ENCODE measurements at regions not wholly inside any gene's neighbourhood (a gene's known extent, or its start where the extent isn't known, plus 50 kb on each side); places are given as distances from the start of the nearest gene placed in this dataset.

DNA sequence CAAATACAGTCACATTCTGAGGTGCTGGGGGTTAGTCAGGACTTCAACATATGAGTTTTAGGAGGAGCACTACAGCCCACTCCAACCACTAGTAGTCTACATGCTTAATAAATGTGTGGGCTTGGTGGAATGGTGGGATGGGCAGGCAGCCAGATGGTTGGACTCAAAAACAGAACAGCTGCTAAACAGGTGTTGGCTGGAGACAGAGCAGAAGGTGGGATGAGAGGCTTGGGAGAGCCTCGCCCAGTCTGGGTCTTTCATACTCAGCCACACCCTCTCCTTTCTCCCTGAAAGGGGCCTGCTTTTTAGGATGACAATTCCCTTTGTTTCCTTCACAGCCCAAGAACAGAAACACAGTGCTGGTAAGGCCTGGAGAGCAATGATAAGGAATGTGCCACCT is 143.9 kb upstream of the KLHL29 start:
- no peak overlapping the region for H3K27ac ChIP-seq (ENCODE audit: low read depth in 1 of 2, low read length in 2 of 2)
- no peaks in the 10 kb centered on the region for H3K36me3 ChIP-seq (ENCODE audit: control insufficient read depth in 1 of 2, insufficient read depth in 2 of 2, low read length in 1 of 2)
- H3K9me3 ChIP-seq (ENCODE audit: control insufficient read depth, low read length): no peaks in the 10 kb centered on the region
- DNase-seq: no peak
- ATAC-seq (ENCODE audit: low FRiP score): no peak
- no peak overlapping the region for H3K4me3 ChIP-seq (ENCODE audit: low read length in 2 of 2)
- H3K4me1 ChIP-seq (ENCODE audit: control insufficient read depth in 1 of 2, insufficient read depth in 2 of 2, low read length in 2 of 2): no peaks in the 10 kb centered on the region
- no peaks in the 10 kb centered on the region for H3K27me3 ChIP-seq (ENCODE audit: control insufficient read depth in 1 of 2, insufficient read depth in 2 of 2, low read length in 1 of 2)
- intact Hi-C loops (cut with DNase I): no loop called here
- 97 to 100% methylated on average over 1 of the region's 1 CpG for WGBS, 2 donors

DNA sequence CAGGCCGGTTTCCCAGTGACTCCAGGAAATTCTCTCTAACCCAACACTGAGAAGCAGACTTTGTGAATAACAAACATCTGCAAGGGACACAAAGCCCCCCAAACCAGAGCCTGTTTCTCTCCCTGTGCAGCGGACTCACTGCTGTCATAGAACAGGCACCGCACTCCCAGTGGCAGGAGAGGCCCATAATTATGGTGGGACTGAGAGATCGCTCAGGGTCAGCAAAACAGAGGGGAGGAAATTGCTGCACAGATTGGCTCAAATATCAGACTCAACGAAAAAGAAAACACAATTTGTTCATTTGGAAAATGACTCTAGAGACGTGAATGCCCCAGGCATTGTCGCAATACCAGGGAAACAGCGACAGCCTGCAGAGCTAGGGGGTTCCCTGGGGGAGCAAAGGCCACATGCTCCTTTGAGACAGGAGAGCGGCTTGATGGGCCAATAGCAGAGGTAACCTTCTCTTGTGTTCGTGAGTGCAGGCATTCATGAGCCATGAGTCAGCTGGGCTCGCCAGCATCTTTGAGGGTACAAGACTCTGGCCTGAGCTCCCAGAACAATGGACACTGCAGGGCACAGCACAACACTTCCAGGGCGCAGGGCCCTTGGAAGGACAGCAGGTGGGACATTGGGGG is 143.3 kb upstream of the KLHL29 start:
- intact Hi-C loops (cut with DNase I): no loop called here
- Histone ChIP-seq H3K27me3 (ENCODE audit: control insufficient read depth in 1 of 2, insufficient read depth in 2 of 2, low read length in 1 of 2) (no peaks in the 10 kb centered on the region), H3K9me3 (ENCODE audit: control insufficient read depth, low read length) (no peaks in the 10 kb centered on the region), H3K27ac (ENCODE audit: low read depth in 1 of 2, low read length in 2 of 2) (no peak overlapping the region), H3K4me3 (ENCODE audit: low read length in 2 of 2) (no peak overlapping the region), H3K4me1 (ENCODE audit: control insufficient read depth in 1 of 2, insufficient read depth in 2 of 2, low read length in 2 of 2) (no peaks in the 10 kb centered on the region), H3K36me3 (ENCODE audit: control insufficient read depth in 1 of 2, insufficient read depth in 2 of 2, low read length in 1 of 2) (no peaks in the 10 kb centered on the region)
- 88% methylated on average over 12 of the region's 12 CpGs for WGBS, 2 donors
- DNase-seq (no peak), ATAC-seq (ENCODE audit: low FRiP score) (no peak)

DNA sequence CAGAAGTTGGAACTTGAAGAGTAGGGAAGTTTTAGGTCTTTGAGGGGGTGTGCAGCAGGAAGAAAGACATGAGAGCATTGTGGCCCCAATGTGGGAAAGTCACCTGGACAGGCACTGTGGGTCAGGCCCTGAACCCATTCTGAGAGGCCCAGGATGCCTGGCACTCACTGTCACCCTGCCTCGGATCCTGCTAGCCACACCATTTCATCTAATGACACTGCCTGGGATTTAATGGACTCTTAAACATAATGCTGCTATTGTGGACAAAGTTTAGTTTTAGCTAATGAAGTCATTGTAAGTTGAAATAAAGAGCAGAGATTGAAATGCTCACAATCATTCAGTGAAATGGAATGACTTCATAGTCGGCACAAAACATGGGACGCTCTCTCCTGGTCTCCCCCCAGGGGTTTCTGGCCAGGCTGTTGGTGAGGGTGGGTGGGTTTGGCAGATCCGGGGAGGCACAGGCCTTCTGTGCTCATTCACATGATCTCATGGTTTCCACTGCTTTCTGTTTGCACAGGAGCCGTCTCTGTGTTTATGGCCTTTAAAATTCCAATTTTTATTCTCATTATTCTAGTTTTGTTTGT is 141.8 kb upstream of the KLHL29 start:
- H3K4me1 ChIP-seq (ENCODE audit: control insufficient read depth in 1 of 2, insufficient read depth in 2 of 2, low read length in 2 of 2): no peaks in the 10 kb centered on the region
- H3K36me3 ChIP-seq (ENCODE audit: control insufficient read depth in 1 of 2, insufficient read depth in 2 of 2, low read length in 1 of 2): no peaks in the 10 kb centered on the region
- ATAC-seq (ENCODE audit: low FRiP score) (no peak), DNase-seq (no peak)
- no peaks in the 10 kb centered on the region for H3K9me3 ChIP-seq (ENCODE audit: control insufficient read depth, low read length)
- intact Hi-C loops (cut with DNase I): no loop called here
- H3K4me3 ChIP-seq (ENCODE audit: low read length in 2 of 2): no peak overlapping the region
- H3K27ac ChIP-seq (ENCODE audit: low read depth in 1 of 2, low read length in 2 of 2): no peak overlapping the region
- H3K27me3 ChIP-seq (ENCODE audit: control insufficient read depth in 1 of 2, insufficient read depth in 2 of 2, low read length in 1 of 2): no peaks in the 10 kb centered on the region
- WGBS, 2 donors: 48 to 55% methylated on average over 5 of the region's 5 CpGs

- H3K27me3 ChIP-seq (ENCODE audit: control insufficient read depth in 1 of 2, insufficient read depth in 2 of 2, low read length in 1 of 2): no peaks in the 10 kb centered on the region
- H3K4me3 ChIP-seq (ENCODE audit: low read length in 2 of 2): no peak overlapping the region
- DNase-seq (no peak), ATAC-seq (ENCODE audit: low FRiP score) (no peak)
- intact Hi-C loops (cut with DNase I): no loop called here
- H3K9me3 ChIP-seq (ENCODE audit: control insufficient read depth, low read length): no peaks in the 10 kb centered on the region
- H3K36me3 ChIP-seq (ENCODE audit: control insufficient read depth in 1 of 2, insufficient read depth in 2 of 2, low read length in 1 of 2): no peaks in the 10 kb centered on the region
- H3K4me1 ChIP-seq (ENCODE audit: control insufficient read depth in 1 of 2, insufficient read depth in 2 of 2, low read length in 2 of 2): no peaks in the 10 kb centered on the region
- WGBS, 2 donors: 22 to 26% methylated on average over 1 of the region's 1 CpG
- H3K27ac ChIP-seq (ENCODE audit: low read depth in 1 of 2, low read length in 2 of 2): no peak overlapping the region
These were observed 140.4 kb upstream of the KLHL29 start for GRCh38 chr2:23244617-23245016.

- intact Hi-C loops (cut with DNase I): no loop called here
- 88 to 92% methylated on average over 4 of the region's 4 CpGs for WGBS, 2 donors
- H3K4me3 ChIP-seq (ENCODE audit: low read length in 2 of 2): no peak overlapping the region
- no peak overlapping the region for H3K27ac ChIP-seq (ENCODE audit: low read depth in 1 of 2, low read length in 2 of 2)
- no peaks in the 10 kb centered on the region for H3K9me3 ChIP-seq (ENCODE audit: control insufficient read depth, low read length)
- DNase-seq (no peak), ATAC-seq (ENCODE audit: low FRiP score) (no peak)
- H3K4me1 ChIP-seq (ENCODE audit: control insufficient read depth in 1 of 2, insufficient read depth in 2 of 2, low read length in 2 of 2): peaks cover 0 to 3% of the 10 kb centered on the region in 2 donors
- no peaks in the 10 kb centered on the region for H3K36me3 ChIP-seq (ENCODE audit: control insufficient read depth in 1 of 2, insufficient read depth in 2 of 2, low read length in 1 of 2)
- H3K27me3 ChIP-seq (ENCODE audit: control insufficient read depth in 1 of 2, insufficient read depth in 2 of 2, low read length in 1 of 2): no peaks in the 10 kb centered on the region
These were observed 137.8 kb upstream of the KLHL29 start for GRCh38 chr2:23246992-23247683.

DNA sequence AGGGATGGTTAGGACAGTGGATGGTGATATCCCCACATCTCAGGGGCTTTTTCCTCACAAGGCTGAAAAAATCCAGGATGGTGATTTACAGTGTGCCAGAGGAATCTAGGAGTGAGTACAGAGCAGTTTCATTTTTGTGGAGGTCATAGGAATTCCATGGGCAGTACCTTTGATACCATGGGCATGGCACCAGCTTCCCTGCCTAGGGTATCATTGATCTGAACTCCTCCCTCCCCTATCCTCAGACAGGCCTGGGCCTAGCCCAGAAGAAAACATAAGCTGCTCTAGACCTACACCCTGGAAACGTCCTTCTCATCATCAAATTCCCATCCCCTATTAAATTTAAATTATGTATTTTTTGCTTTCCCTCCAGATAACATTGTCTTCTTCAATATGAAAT is 136.3 kb upstream of the KLHL29 start:
- ATAC-seq (ENCODE audit: low FRiP score): no peak
- H3K4me3 ChIP-seq (ENCODE audit: low read length in 2 of 2): no peak overlapping the region
- WGBS, 2 donors: 83 to 85% methylated on average over 1 of the region's 1 CpG
- DNase-seq: no peak
- H3K27me3 ChIP-seq (ENCODE audit: control insufficient read depth in 1 of 2, insufficient read depth in 2 of 2, low read length in 1 of 2): no peaks in the 10 kb centered on the region
- no peaks in the 10 kb centered on the region for H3K36me3 ChIP-seq (ENCODE audit: control insufficient read depth in 1 of 2, insufficient read depth in 2 of 2, low read length in 1 of 2)
- no peak overlapping the region for H3K27ac ChIP-seq (ENCODE audit: low read depth in 1 of 2, low read length in 2 of 2)
- no peaks in the 10 kb centered on the region for H3K9me3 ChIP-seq (ENCODE audit: control insufficient read depth, low read length)
- H3K4me1 ChIP-seq (ENCODE audit: control insufficient read depth in 1 of 2, insufficient read depth in 2 of 2, low read length in 2 of 2): peaks cover 0 to 3% of the 10 kb centered on the region in 2 donors
- intact Hi-C loops (cut with DNase I): no loop called here

GRCh38 chr2:23249348-23249747 is 135.6 kb upstream of the KLHL29 start:
- Histone ChIP-seq H3K36me3 (ENCODE audit: control insufficient read depth in 1 of 2, insufficient read depth in 2 of 2, low read length in 1 of 2) (no peaks in the 10 kb centered on the region), H3K4me1 (ENCODE audit: control insufficient read depth in 1 of 2, insufficient read depth in 2 of 2, low read length in 2 of 2) (peaks cover 0 to 3% of the 10 kb centered on the region in 2 donors), H3K4me3 (ENCODE audit: low read length in 2 of 2) (no peak overlapping the region), H3K27me3 (ENCODE audit: control insufficient read depth in 1 of 2, insufficient read depth in 2 of 2, low read length in 1 of 2) (no peaks in the 10 kb centered on the region), H3K9me3 (ENCODE audit: control insufficient read depth, low read length) (no peaks in the 10 kb centered on the region), H3K27ac (ENCODE audit: low read depth in 1 of 2, low read length in 2 of 2) (no peak overlapping the region)
- ATAC-seq (ENCODE audit: low FRiP score): peak; percentile 73
- peak; percentile 66 to 83 for DNase-seq
- intact Hi-C loops (cut with DNase I): no loop called here
- 4 to 9% methylated on average over 5 of the region's 5 CpGs for WGBS, 2 donors

DNA sequence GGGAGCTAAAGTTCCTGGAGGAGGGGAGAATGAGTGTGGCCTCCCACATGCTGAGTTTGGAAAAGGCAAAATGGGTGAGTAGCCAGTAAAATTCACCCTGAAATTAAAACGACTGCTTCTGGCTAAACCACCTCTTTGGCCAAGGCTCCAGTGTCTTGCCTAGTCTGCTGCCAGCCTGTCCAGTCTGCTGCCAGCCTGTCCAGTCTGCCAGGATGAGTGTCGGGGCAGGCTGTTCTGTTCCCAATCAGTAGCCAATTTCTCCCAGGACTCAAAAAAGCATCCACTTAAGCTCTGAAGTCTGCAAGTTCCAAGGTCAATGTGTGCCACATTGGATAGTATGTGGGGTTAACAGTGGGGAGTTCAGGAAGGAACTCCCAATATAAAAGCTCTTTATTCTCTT is 134.6 kb upstream of the KLHL29 start:
- Histone ChIP-seq H3K27ac (ENCODE audit: low read depth in 1 of 2, low read length in 2 of 2) (no peak overlapping the region), H3K36me3 (ENCODE audit: control insufficient read depth in 1 of 2, insufficient read depth in 2 of 2, low read length in 1 of 2) (no peaks in the 10 kb centered on the region), H3K9me3 (ENCODE audit: control insufficient read depth, low read length) (no peaks in the 10 kb centered on the region), H3K4me3 (ENCODE audit: low read length in 2 of 2) (no peak overlapping the region), H3K4me1 (ENCODE audit: control insufficient read depth in 1 of 2, insufficient read depth in 2 of 2, low read length in 2 of 2) (peaks cover 0 to 3% of the 10 kb centered on the region in 2 donors), H3K27me3 (ENCODE audit: control insufficient read depth in 1 of 2, insufficient read depth in 2 of 2, low read length in 1 of 2) (no peaks in the 10 kb centered on the region)
- 3 to 7% methylated on average over 2 of the region's 2 CpGs for WGBS, 2 donors
- intact Hi-C loops (cut with DNase I): no loop called here
- DNase-seq (no peak), ATAC-seq (ENCODE audit: low FRiP score) (peak; percentile 45)

GRCh38 chr2:23256643-23257042 is 128.3 kb upstream of the KLHL29 start:
- no peaks in the 10 kb centered on the region for H3K36me3 ChIP-seq (ENCODE audit: control insufficient read depth in 1 of 2, insufficient read depth in 2 of 2, low read length in 1 of 2)
- H3K27ac ChIP-seq (ENCODE audit: low read depth in 1 of 2, low read length in 2 of 2): no peak overlapping the region
- WGBS, 2 donors: 53 to 67% methylated on average over 2 of the region's 2 CpGs
- H3K27me3 ChIP-seq (ENCODE audit: control insufficient read depth in 1 of 2, insufficient read depth in 2 of 2, low read length in 1 of 2): no peaks in the 10 kb centered on the region
- H3K4me1 ChIP-seq (ENCODE audit: control insufficient read depth in 1 of 2, insufficient read depth in 2 of 2, low read length in 2 of 2): no peaks in the 10 kb centered on the region
- no peak for ATAC-seq (ENCODE audit: low FRiP score)
- intact Hi-C loops (cut with DNase I): no loop called here
- no peak for DNase-seq
- no peak overlapping the region for H3K4me3 ChIP-seq (ENCODE audit: low read length in 2 of 2)
- H3K9me3 ChIP-seq (ENCODE audit: control insufficient read depth, low read length): no peaks in the 10 kb centered on the region

Data from aorta (tissue), 5 donors.